GM21526 (cell line): ENCODE measurements at regions not wholly inside any gene's neighbourhood (a gene's known extent, or its start where the extent isn't known, plus 50 kb on each side); places are given as distances from the start of the nearest gene placed in this dataset.
"Not testable (repeated sequence)": the region's sequence is repeated elsewhere in the genome, so short reads cannot be mapped to it uniquely, and the experiment has no call there.

Experiments used
- ATAC-seq: cut with Tn5 transposase; IDR thresholded peaks from one replicate; pipeline ENCODE4 v1.9.1; 2021; ENCODE audit warnings: moderate library complexity; ENCODE audit not compliant: unreplicated experiment, low FRiP score

DNA sequence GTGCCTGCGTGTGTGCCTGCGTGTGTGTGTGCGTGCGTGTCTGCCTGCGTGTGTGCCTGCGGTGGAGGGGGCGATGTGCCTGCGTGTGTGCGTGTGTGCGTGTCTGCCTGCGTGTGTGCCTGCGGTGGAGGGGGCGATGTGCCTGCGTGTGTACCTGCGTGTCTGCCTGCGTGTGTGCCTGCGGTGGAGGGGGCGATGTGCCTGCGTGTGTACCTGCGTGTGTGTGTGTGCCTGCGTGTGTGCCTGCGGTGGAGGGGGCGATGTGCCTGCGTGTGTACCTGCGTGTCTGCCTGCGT is 116.7 kb upstream of the ZNF516 start:
- ATAC-seq, result not testable (repeated sequence)

DNA sequence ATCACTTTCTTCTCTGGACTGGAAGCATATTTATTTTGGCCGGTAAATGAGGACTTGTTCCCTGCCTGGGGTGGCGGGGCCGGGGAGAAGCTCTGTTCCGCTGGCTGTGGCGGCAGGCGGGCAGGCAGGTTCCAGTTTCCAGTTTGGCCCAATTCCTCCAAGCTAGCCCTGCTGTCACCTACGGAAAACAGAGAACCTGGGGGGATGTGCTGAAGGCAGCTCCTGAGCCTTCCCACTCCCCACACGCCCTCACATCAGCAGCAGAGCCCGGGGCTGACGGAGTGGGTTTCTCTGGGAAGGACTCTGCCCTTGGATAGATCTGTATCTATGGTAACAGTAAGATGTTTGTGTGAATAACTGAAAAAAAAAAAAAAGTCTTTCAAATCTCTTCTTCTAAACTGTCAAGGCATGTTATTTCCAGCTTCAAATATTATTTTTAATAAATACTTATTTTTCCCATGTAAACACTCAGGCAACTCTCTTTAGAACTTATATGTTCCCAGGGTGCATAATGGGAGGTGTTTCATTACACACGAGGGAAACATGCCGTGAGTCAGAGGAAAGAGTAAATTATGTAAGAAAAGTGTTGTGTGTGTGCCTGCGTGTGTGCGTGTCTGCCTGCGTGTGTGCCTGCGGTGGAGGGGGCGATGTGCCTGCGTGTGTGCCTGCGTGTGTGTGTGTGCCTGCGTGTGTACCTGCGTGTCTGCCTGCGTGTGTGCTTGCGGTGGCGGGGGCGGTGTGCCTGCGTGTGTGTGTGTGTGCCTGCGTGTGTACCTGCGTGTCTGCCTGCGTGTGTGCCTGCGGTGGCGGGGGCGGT is 116.1 kb upstream of the ZNF516 start:
- no peak for ATAC-seq

DNA sequence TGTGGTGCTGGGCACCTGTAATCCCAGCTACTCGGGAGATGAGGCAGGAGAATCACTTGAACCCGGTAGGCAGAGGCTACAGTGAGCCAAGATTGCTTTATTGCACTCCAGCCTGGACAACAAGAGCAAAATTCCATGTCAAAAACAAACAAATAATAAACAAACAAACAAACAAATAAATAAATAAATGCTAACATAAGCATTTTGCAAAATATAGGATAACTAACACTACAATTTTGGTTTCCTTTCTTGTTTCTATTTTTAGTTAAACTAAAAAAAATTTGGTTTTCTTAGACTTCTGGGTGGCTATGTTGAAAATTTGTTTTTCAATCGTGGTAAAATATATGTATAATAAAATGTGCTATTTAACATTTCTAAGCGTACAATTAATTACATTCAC is 115.0 kb upstream of the ZNF516 start:
- ATAC-seq, result no peak

DNA sequence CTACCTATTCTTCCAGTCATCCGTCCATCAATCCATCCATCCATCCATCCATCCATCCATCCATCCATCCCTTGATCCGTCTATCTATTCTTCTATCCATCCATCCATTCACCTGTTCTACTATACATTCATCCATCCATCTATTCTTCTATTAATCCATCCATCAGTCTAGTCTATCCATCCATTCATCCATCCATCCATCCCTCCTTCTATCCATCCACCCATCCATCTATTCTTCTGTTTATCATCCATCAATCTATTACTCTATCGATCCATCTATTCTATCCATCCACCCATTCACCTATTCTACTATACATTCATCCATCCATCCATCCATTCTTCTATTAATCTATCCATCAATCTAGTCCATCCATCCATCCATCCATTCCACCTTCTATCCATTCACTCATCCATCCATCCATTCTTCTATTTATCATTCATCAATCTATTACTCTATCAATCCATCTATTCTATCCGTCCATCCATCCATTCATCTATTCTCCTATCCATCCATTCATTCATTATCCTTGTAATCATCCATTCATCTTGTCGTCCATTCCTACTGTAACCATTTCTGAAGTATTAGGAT is 110.4 kb upstream of the ZNF516 start:
- ATAC-seq, result no peak

DNA sequence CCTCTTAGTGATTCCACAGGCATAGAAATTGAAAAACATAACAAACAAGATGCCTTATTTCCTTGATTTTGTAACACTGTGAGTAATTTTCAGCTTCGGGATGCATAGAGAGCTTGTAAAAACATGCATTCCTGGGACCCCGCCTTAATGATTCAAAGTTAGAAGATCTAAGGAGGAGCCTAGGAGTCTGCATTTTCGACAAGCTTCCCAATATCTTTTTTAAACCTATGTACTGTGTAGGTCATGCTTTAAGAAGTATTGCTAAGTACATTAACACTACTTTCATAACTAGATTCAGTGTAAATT is 109.8 kb upstream of the ZNF516 start:
- ATAC-seq, result no peak

DNA sequence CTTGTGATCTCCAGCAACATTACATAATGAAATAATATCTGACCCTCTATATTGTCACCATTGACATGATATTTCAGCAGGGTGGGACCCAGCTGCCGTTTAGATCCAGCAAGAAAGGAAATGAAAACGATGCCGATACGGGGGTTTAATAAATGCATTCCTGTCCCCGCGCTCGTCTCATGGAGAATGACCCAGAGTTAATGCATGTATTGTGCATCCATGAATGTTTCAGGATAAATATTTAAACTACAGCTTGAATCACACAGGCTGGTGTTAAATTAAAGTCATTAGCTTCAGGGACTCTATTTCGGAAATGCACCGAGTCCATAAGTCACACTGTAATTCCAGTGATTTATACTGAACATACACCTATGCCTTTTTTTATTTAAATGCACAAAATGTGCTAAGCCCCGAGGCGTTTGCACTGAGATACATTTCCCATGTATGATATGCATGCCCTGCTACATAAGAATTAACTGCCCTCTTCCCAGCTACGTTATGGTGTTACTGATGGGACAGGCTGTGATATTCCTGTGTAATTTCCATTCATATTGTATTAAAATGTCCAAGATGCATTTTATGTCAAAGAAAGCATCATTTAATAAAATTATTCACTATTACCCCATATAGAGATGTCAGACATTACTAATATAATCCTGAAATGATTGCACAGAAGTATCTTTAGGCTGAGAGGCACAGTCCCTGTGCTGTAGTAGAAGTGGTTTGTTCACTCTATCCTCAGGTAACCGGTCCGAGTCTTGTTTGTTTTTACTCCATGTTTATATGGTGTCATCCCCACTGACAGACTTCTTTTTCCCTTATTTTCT is 109.3 kb upstream of the ZNF516 start:
- ATAC-seq, result no peak

DNA sequence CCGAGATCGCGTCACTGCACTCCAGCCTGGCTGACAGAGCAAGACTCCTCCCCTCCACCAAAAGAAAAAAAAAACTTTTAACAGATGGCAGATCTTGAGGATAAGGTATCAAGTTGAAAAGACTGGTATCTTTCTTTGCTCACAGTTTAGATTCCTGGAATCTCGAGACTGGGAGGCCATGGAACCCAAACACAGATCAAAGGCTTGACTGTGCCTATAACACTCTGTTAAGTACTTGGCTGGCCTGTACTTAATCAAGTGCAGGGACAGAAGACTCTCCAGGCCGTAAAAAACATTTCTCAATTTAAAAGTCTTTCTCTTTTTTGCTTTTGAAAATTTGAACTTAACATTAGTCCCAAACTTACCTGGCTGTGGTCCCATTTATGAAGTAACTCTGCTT is 107.1 kb upstream of the ZNF516 start:
- no peak for ATAC-seq

DNA sequence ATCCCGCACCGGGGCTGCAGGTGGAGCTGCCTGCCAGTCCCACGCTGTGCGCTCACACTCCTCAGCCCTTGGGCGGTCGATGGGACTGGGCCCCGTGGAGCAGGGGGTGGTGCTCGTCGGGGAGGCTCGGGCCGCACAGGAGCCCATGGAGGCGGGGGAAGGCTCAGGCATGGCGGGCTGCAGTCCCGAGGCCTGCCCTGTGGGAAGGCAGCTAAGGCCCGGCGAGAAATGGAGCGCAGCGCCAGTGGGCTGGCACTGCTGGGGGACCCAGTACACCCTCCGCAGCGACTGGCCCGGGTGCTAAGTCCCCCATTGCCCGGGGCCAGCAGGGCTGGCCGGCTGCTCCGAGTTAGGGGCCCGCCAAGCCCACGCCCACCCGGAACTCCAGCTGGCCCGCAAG is 105.0 kb upstream of the ZNF516 start:
- not testable (repeated sequence) for ATAC-seq

DNA sequence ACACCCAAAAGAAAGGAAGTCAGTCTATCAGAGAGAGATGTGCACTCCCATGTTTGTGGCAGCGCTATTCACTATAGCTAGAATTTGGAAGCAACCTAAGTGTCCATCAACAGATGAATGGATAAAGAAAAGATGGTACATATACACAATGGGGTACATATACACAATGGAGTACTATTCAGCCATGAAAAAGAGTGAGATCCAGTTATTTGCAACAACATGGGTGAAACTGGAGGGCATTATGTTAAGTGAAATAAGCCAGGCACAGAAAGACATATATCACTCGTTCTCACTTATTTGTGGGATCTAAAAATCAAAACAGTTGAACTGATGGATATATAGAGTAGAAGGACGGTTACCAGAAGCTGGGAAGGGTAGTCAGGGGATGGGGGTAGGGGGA is 99.9 kb upstream of the ZNF516 start:
- ATAC-seq, result no peak

DNA sequence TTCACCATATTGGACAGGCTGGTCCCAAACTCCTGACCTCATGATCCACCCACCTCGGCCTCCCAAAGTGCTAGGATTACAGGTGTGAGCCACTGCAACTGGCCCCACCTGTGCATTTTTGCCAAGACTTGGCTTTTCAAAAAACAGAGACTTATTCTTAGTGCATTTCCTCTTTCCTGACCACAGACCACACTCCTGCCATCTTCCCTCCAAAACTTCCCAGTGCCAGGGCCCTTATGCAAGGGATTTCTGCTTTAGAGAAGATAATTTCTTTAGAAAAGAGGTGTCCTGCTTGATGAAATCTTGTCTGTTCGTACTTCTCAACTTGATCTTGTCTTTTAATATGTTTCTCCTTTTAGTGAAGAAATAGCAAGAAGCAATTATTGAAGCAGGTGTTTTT is 98.8 kb upstream of the ZNF516 start:
- no peak for ATAC-seq

DNA sequence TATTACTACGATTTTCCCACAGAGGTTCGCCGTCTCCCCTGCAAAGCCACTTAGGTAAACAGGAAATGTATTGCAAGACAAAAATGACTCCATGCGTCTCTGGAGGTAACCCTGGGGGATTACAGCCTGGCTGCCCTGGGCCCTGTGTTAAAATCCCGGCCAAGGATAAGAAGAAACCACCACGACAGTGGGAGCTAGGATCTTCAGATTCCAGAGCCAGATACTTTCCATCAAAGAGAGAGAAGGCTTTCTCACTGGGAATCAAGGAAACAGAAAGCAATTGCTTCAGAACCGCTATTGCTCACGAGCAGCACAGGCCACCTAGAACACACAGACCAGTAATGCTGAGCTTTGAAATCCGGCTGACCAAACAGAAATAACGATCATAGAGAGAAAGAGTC is 97.9 kb upstream of the ZNF516 start:
- ATAC-seq, result no peak

DNA sequence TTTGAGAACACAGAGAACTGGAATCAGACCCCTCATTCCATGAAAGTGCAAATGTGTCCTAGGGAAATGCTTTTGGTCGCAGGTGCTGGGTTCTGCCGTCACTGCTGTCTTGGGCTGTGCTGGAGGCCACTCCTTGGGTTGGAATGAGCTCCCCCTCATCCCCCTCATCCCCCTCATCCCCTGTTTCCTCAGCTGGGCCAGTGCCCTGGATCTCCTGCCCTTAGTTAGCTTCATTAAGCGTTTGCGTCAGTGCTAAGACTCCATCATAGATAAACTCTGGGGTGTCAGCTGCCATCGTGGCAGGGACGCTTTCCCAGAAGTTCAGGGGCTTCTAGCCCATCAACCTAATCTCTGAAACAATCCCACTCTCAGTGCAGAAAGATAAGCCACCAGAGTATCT is 97.1 kb upstream of the ZNF516 start:
- no peak for ATAC-seq

DNA sequence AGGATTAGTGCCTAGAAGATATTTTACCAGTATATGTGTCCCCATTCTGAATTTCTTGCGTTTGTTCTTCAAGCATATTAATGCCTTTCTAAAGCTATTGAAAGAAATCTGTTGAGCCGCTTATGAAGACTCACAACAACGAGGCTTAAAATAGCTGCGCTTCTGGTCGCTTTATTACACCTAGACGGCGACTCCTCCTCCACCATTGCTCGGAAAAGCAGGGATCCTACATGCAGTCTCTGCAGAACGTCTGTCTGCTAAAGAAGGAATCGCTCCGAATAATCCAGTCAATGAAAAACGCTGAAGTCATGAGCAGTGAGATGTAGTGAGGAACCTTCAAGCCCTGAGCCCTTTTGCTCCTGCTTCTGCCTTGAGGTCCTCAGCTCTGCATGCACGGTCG is 94.8 kb upstream of the ZNF516 start:
- ATAC-seq, result no peak

DNA sequence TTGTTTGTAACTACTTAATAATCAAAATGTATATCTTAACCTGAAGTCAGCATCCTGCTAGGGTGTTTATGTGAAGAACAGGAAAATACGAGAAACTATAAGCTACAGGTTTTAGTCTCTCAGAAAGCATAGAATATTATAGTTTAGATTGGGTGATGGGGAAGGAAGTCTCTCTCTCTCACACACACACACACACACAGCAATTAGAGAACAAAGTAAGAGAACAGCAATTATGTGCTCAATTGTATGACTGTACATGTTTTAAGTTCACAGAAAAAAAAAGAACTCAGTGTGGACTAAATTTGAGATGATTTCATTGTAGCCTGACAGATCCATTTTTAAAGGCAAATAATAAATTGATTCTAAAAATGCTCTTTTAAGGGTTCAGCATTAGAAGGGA is 94.3 kb upstream of the ZNF516 start:
- no peak for ATAC-seq

DNA sequence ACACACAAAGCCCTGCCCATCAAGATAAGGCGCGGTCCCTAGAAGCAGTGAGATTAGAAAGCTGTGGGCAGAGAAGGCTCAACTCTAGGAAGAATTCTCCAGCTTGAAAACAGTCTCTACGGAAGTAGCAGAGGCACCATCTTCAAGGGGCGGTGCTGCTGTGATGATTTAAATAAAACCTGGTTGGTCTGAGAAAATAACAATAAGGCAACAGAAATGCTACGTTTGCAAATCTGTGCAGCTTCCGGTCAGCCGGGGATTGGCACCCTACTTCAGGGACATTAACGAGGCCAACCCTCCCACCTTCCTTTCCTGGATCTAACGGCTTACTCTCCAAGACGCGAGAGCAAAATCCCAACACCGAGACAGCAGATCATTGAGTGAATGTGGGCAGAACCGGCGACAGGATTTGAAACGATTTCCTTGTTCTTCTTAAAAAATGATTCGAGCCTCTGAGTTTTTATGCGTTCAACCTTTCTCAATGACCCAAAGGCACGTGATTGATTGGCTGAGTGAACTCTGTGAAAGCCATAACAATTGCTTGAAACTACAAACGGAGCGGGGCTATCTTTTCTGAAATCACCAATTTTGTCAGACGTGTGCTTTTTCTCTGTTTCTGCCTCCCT is 93.7 kb upstream of the ZNF516 start:
- ATAC-seq, result no peak

DNA sequence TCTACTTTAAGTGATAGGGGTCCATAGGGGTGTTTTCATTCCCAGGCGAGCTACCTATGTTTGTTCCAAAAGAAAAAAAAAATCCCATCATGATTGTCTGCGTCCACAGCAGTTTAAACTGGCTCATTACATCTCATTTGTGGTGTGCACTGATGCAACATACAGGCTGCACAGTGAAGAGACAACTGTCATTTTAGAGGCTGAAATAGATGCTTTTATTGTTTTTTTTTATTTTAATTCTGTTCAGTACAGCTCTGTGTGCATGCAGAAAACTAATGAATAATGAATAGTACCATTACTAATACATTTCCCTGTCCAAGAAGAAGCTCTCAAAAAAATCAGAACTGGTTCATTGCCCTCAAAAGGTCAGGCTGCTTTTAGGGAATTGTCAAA is 92.8 kb upstream of the ZNF516 start:
- ATAC-seq, result no peak

DNA sequence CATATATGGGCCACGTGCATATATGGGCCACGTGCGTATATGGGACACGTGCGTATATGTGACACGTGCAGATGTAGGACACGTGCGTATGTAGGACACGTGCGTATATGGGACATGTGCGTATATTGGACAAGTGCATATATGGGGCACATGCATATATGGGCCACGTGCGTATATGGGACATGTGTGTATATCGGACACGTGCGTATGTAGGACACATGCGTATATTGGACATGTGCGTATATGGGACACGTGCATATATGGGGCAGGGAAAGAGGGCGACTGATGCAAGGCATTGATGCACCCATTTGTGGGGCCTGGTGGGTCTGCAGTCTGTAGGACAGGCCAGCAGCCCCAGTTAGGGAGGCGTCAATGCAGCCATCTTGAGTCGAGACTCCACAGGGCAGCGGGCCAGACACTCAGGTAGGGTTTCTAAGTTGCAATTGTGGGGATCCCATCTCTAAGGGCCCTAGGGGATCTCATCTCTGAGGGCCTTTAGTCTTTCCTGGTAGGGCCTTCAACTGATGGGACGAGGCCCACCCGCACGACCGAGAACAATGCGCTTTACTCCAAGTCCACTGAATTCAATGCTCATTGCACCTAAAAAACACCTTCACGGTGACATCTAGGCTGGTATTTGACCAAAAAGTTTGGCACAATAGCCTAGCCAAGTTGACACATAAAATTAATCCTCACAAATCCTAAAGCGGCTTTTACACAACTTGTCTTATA is 92.3 kb upstream of the ZNF516 start:
- no peak for ATAC-seq

DNA sequence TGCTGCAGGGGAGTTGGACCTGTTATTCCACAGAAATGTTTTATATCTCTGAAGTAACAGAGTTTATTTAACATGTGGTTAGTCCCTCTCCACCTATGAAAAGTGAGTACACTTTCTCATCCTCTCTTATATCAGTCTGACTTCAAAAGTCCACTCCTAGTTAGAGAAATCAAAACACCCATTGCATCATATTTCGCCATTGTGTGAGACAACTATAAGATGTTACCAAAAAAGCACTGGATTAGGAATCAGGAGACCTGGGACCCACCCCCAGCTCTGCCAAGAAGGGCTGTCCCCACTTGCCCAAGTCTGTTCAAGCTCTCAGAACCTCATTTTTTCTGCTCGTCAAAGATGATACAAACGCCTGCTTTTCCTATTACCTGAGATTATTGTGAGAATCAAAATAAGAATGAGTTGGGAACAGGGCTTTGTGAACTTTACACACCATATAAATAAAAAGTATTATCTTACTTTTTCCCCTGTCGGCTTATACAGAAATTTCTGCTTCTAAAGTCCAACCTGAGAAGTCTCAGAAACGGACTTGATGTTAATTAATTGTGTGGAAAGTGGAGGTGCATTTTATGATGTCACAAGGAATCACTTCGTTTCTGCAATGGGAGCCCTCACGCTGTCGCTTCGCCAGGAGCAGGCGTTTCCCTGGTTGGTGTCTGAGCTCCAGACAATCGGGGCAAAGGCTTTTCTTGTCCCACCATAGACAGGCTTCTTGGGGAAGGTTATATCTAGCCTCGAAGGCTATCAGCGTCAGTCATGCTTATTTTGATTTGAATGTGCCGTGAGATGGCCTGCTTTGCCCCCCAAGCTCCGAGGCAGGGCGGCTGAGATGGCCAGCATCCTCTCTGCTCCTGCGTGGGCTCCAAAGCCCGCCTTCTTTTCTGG is 89.6 kb upstream of the ZNF516 start:
- ATAC-seq, result no peak

DNA sequence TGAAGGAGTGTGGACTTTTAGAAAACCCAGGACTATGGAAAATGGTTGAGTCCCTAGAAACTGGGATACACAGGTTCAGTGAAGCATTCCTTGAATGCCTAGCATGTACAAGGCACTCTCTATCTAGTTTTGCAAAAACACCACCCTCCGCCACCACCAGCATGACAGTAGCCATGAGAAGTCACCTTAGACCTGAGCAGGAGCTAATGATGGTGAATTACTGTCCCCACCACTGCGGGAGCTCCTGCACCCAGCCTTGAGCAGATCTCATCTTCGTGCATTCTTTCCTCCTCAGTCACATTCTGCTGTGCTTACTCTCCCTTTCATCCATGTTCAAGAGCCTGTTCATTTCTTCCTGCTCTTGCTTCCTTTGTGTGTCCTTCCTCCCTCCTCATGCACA is 86.2 kb upstream of the ZNF516 start:
- no peak for ATAC-seq
